ENCODE measurements at regions not wholly inside any gene's neighbourhood (a gene's known extent, or its start where the extent isn't known, plus 50 kb on each side); places are given as distances from the start of the nearest gene placed in this dataset.

DNA sequence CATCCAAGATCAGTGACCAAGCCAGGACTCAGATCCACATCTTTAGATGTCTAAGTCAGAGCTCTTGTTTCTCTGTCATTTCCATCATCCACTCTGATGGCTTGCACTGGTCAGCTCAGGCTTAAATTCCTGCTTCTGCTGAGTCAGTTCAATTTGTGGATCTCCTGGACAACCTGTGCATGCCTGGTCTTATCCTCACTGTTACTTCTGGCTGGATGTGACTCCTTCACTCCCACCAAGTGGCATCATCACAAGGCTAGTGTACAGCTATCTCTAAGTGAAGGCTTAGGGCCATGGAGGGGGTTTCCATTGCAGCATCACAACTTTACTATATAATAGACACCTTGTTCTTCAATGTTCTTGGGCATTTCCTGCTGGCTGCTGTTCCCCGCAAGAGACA, 102.9 kb downstream of the EMP1 start:
- no peak overlapping the region for H3K4me3 Mint-ChIP-seq (ENCODE audit: unreplicated experiment)
- H3K27me3 Mint-ChIP-seq (ENCODE audit: unreplicated experiment) = peaks cover 43% of the 10 kb centered on the region
- no peak overlapping the region for H3K27ac Mint-ChIP-seq (ENCODE audit: unreplicated experiment)
- TF ChIP-seq, protein P1, sequence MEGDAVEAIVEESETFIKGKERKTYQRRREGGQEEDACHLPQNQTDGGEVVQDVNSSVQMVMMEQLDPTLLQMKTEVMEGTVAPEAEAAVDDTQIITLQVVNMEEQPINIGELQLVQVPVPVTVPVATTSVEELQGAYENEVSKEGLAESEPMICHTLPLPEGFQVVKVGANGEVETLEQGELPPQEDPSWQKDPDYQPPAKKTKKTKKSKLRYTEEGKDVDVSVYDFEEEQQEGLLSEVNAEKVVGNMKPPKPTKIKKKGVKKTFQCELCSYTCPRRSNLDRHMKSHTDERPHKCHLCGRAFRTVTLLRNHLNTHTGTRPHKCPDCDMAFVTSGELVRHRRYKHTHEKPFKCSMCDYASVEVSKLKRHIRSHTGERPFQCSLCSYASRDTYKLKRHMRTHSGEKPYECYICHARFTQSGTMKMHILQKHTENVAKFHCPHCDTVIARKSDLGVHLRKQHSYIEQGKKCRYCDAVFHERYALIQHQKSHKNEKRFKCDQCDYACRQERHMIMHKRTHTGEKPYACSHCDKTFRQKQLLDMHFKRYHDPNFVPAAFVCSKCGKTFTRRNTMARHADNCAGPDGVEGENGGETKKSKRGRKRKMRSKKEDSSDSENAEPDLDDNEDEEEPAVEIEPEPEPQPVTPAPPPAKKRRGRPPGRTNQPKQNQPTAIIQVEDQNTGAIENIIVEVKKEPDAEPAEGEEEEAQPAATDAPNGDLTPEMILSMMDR (IDR thresholded peaks at IDR 0.05) = no peak
- no peaks in the 10 kb centered on the region for H3K4me1 Mint-ChIP-seq (ENCODE audit: unreplicated experiment)
- no peaks in the 10 kb centered on the region for H3K9me3 Mint-ChIP-seq (ENCODE audit: unreplicated experiment)
- no peaks in the 10 kb centered on the region for H3K36me3 Mint-ChIP-seq (ENCODE audit: unreplicated experiment)
- DNase-seq (ENCODE audit: extremely low spot score, unreplicated experiment) = no peak

DNA sequence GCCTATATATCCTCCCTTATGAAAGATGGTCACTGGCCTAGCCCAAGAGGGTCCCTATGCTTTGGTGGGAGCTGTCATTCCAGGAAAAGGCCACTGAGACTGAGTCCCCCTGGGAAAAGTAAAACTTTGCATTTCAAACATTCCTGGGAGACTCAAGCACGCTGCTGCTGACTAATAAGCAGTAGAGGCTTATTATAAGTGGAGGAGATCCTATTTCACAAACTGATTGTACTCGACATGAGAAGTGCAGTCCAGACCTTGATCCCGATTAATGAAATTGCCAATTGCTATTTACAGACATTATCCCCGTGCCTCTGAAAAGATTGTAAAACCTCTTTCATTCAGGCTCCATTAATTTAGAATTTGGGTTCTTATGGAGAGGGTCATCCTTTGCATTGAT, 96.6 kb downstream of the EMP1 start:
- no peak overlapping the region for H3K4me3 Mint-ChIP-seq (ENCODE audit: unreplicated experiment)
- peaks cover 16% of the 10 kb centered on the region for H3K27me3 Mint-ChIP-seq (ENCODE audit: unreplicated experiment)
- H3K9me3 Mint-ChIP-seq (ENCODE audit: unreplicated experiment) = no peaks in the 10 kb centered on the region
- no peak overlapping the region for H3K27ac Mint-ChIP-seq (ENCODE audit: unreplicated experiment)
- H3K36me3 Mint-ChIP-seq (ENCODE audit: unreplicated experiment) = no peaks in the 10 kb centered on the region
- TF ChIP-seq, protein P1 (IDR thresholded peaks at IDR 0.05) = no peak
- DNase-seq (ENCODE audit: extremely low spot score, unreplicated experiment) = no peak
- H3K4me1 Mint-ChIP-seq (ENCODE audit: unreplicated experiment) = no peaks in the 10 kb centered on the region

DNA sequence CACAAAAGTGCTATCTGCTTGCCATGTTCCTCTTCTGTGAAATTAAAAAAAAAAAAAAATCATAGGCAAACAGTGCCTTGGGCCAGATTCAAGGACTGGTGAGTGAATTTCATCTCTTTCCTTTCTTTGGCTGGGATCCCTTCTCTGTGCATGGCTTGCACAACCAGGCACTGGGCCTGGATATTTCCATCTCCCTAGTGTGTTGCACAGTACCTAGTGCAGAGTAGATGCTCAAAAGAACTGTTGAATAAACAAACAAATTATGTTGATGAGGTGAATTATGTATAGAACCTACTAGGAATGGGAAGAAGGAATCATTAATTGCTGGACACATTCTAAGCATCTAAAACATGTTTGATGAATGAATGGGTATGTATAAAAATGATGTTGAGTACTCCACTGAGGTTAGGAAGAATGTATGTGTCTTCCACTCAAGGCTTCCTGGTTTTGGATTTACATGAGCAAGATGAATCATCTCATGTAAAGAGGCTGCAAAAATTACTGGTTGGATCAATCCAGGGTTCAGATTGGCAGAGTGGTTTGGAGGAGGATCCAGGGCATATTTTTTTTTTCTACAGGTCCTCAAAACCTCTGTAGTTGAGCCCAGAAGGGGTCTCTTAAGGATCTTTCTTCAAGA, 93.2 kb downstream of the EMP1 start:
- Mint-ChIP-seq H3K4me3 (ENCODE audit: unreplicated experiment) (no peak overlapping the region), H3K36me3 (ENCODE audit: unreplicated experiment) (no peaks in the 10 kb centered on the region), H3K9me3 (ENCODE audit: unreplicated experiment) (no peaks in the 10 kb centered on the region), H3K4me1 (ENCODE audit: unreplicated experiment) (no peaks in the 10 kb centered on the region), H3K27me3 (ENCODE audit: unreplicated experiment) (peaks cover 13% of the 10 kb centered on the region), H3K27ac (ENCODE audit: unreplicated experiment) (no peak overlapping the region)
- TF ChIP-seq, protein P1 (IDR thresholded peaks at IDR 0.05) = no peak
- DNase-seq (ENCODE audit: extremely low spot score, unreplicated experiment) = no peak

GRCh38 chr12:13288937-13289652, 92.6 kb downstream of the EMP1 start:
- TF ChIP-seq, protein P1 (IDR thresholded peaks at IDR 0.05) = no peak
- no peak overlapping the region for H3K4me3 Mint-ChIP-seq (ENCODE audit: unreplicated experiment)
- no peaks in the 10 kb centered on the region for H3K9me3 Mint-ChIP-seq (ENCODE audit: unreplicated experiment)
- peaks cover 18% of the 10 kb centered on the region for H3K27me3 Mint-ChIP-seq (ENCODE audit: unreplicated experiment)
- no peak overlapping the region for H3K27ac Mint-ChIP-seq (ENCODE audit: unreplicated experiment)
- no peak for DNase-seq (ENCODE audit: extremely low spot score, unreplicated experiment)
- H3K36me3 Mint-ChIP-seq (ENCODE audit: unreplicated experiment) = no peaks in the 10 kb centered on the region
- no peaks in the 10 kb centered on the region for H3K4me1 Mint-ChIP-seq (ENCODE audit: unreplicated experiment)

DNA sequence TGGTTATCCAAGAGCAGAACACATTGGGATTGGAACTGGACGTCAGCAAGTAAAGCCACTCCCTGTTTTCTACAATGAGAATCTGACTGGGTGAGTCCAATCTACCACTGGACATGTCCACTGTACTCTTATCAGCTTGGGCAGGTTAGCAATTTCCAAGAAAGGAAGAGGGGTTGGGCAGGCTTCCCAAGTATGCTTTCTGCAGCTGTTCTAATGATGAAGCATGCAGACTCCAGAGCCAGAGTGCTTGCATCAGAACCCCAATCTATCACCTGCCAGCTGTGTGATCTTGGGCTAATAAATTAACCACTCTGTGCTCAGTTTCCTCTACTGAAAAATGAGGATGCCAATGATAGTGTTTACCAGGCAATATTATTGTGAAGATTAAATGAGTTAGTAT, 92.0 kb downstream of the EMP1 start:
- DNase-seq (ENCODE audit: extremely low spot score, unreplicated experiment) = no peak
- no peak overlapping the region for H3K27ac Mint-ChIP-seq (ENCODE audit: unreplicated experiment)
- TF ChIP-seq, protein P1 (IDR thresholded peaks at IDR 0.05) = no peak

More for the DNA sequence above, 92.0 kb downstream of the EMP1 start:
- Mint-ChIP-seq H3K4me3 (ENCODE audit: unreplicated experiment) (no peak overlapping the region), H3K27me3 (ENCODE audit: unreplicated experiment) (peaks cover 21% of the 10 kb centered on the region), H3K4me1 (ENCODE audit: unreplicated experiment) (no peaks in the 10 kb centered on the region), H3K36me3 (ENCODE audit: unreplicated experiment) (no peaks in the 10 kb centered on the region), H3K9me3 (ENCODE audit: unreplicated experiment) (no peaks in the 10 kb centered on the region)

Data from osteocyte (in vitro differentiated cells).